KBM-7 (cell line): ENCODE measurements at regions not wholly inside any gene's neighbourhood (a gene's known extent, or its start where the extent isn't known, plus 50 kb on each side); places are given as distances from the start of the nearest gene placed in this dataset.
A peak's percentile ranks its signal among the peaks of the same experiment; 100 is the strongest.
"Not testable (repeated sequence)": the region's sequence is repeated elsewhere in the genome, so short reads cannot be mapped to it uniquely, and the experiment has no call there.

ENCODE experiments used
- DNase-seq: peaks from one replicate; pipeline ENCODE4 v3.0.0-alpha.2; 2015
- in situ Hi-C: fragments of 300-500 bp; cut with MboI; formaldehyde crosslinking; loops from 2 replicates; pipeline ENCODE4 v1.14.3; 2020; ENCODE audit warnings: low sequenced_read_pairs, low pct_unique_long_range_greater_than_20kb, mixed read lengths

DNA sequence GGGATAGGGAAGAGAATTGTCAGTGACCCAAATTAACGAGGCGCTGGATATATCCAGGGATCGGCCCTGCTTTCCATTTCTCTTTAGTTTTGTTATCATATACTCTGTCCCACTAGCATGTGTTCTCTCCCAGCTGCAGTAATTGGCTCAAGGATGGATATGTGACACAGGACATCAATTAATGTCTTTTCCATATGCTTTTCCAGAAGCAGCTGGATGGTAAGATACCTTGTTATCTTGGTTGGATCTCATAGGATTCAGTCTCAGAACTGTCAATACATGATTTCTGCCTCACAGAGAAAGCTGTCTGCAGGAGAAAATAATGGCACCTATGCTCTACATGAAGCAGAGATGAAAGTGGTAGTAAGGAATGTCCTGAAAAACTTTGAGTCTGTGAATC, 157.1 kb upstream of the SPRY2 start:
- DNase-seq, result no peak
- in situ Hi-C loops, result no loop called here

DNA sequence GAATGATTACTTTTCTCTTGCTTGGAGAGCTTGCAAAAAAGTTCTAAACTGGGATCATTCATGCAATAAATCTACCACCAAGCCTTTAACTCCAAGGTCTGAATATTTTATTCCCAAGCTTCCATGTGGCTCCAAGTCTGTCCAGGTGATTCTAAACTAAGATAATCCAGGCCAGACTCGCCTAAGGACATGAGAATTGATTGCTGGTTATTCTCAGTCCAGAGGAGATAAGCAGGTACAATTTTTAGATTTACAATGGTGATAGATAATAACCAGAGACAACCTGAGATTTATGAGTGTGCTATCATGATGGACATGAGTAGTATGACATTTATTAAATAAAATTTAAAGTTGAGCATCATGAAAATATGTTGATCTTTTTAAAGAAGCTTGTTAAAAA, 156.5 kb upstream of the SPRY2 start:
- in situ Hi-C loops, result no loop called here
- DNase-seq, result no peak

DNA sequence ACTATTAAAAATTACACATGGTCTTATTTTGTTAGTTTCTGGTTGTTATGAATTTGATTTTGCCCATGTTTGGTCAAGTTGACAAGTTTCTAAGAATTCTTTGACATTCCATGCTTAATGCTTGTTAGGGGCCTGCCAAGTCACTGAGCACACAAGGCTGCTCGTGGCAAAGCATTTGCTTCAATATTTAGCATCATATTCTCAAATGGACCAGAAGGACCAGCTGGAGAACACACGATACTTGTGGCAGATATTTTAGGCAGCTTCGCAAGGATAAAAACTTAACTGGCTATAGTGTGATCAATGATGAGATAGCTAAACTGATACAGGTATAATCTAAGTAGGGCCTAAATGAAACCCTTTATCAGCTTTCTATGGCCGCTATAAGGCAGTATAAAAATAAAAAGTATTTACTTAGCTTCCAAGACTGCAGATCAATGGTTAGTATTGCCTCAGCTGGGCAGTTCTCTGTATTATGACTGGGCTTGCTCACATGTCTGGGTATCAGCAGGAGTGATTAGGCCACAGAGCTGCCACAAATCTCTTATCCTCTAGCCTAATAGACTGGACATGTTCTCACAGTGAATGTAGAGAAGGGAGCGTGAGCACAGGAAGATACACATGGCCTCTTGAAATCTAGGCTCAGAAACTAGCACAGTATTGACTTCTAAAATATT, 155.9 kb upstream of the SPRY2 start:
- no peak for DNase-seq
- in situ Hi-C loops, result no loop called here

DNA sequence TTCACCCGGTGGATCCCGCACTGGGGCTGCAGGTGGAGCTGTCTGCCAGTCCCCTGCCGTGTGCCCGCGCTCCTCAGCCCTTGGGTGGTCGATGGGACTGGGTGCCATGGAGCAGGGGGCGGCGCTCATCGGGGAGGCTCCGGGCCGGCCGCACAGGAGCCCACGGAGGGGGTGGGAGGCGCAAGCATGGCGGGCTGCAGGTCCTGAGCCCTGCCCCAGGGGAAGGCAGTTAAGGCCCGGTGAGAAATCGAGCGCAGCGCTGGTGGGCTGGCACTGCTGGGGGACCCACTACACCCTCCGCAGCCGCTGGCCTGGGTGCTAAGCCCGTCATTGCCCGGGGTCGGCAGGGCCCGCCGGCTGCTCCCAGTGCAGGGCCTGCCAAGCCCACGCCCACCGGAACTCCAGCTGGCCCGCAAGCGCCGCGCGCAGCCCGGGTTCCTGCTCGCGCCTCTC, 149.6 kb upstream of the SPRY2 start:
- in situ Hi-C loops, DNase-seq: not testable (repeated sequence)

DNA sequence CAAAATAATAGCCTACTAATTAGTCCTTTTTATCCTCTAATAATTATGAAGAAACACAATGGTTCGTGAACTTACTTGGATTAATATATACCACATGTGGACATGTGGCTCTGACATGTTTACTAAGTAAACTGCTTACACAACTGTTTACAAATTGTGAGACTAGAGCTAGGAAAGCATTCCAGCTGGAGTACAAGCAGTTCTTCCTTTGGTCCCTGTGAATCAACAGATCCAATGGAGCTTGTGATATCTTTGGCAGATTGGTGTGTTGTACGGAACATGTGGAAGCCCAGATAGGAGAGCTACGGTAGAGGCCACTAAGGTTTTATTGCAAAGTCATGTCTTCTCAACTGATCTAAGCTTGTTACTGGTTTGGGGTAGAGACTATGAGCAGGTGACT, 145.5 kb upstream of the SPRY2 start:
- no peak for DNase-seq
- in situ Hi-C loops, result no loop called here

DNA sequence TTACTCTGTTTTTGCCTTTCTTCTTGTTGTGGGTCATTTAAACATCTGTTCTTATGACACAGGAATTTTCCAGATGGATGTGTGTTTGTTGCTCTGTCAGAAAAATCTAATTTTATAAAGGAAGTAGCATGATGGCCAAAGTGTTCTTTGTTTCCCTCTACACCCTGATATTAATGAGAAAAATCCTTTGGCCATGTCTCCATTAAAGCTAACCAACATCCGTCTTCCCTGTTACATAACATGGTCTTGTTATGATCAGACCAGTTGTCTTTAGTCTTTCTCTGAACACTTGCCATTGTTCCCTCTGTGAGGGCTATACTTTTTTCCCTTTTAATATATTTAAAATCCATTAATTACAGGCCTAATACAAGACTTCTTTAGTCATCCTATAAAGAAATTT, 142.2 kb upstream of the SPRY2 start:
- DNase-seq, result no peak
- in situ Hi-C loops, result no loop called here

DNA sequence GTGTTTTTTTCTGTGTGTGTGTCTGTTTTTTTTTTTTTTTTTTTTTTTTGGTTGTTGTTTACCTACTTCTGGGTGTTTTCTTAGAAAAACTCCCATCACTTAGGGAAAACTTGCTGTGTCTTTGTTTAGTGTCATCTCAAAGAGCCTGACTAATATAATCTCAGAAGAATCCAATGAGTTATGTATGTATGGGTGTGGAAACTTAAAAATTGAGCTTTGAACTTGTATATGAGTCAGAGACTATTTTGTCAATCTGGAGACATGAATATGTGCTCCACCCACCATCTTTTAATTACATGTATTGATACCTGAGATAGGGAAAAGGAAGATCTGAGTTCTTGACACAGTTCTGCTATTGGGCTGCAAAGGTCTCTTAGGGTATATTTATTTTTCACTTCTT, 140.7 kb upstream of the SPRY2 start:
- no peak for DNase-seq
- in situ Hi-C loops, result no loop called here

DNA sequence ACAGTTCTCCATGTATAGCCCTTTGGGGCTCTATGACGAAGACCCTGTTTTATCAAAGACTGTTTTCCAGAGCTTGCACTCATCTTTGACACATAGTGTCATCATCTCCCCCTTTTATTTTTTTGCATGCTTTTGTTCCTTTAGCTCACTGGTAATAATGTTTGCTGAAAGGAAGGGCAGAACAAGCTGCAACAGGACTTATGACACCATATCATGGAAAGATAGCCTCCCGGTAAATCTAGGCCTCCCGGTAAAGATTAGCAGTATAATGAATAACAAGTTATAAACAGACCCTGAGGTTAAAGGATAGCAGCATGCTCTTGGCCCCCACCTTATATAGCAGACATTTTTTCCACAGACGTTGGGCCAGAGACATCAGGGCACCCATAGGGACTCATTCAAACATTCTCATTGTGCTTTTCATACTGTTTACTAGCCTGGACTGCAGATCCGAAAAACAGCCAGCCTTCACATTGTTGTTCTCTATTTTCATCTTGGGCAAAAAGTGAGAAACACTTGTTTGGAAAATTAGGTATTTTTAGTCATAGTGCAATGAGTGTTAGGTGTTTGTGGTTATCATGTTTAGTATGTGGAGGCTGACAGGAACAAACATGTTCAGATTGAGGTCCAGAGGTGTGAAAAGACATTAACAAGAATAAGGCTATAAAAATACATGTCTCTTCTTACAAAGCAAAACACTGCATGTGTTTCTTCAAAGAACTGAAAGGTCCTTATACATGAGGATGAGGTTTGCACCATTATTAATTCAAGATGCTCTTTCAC, 136.9 kb upstream of the SPRY2 start:
- no peak for DNase-seq
- in situ Hi-C loops, result no loop called here

DNA sequence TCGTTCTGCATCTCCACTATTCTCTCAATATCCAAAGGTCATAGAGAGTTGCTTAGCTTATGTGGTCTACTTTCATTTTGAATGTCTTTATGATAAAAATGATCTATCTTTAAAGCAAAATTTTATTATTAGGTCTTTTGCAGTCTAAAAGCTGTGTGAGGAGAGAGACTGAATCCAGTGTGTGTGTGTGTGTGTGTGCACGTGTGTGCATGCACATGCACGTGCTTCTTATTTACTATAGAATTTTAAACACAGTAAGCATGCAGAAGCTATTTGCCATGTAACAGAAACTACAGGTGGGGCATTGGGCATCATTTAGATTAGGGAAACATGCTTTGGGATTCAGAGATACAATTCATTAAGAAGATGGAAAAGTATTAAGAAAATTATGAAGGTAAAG, 136.0 kb upstream of the SPRY2 start:
- no peak for DNase-seq
- in situ Hi-C loops, result no loop called here

DNA sequence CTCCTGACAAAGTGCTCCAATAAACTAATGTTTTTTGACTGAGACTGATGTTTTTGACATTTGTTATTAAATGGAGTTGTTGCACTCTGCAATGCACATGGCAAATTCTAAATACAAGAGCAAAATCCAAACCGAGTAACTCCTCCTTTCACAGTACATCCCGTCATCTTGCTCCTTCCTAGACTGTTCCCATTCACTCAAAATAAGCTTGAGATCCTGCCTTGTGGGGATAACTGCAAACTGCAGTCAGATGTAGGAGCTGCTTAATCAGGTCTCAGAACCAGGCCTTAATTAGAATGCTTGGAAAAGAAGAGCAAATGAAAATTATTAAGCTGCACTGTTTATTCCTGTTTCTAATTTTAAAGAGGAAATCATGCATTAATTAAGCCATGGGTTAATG, 134.8 kb upstream of the SPRY2 start:
- in situ Hi-C loops, result no loop called here

DNA sequence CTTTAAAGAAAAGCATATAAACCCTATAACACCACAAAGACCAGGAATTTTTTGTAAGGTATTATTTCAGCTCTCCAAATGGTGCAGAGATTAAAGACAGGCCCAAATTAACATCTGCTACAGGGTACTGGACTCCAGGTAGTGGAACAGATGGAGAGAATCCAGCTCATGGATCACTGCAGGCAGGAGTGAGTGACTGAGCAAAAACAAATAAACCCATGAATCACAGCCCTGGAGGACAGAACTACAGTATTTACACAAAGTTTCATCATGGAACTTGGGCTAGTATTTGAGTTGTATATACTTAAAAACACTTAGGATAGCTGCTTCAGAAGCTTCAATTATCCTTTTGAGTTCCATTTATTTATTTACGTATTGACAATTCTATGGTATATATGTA, 132.8 kb upstream of the SPRY2 start:
- no peak for DNase-seq
- in situ Hi-C loops, result no loop called here

More for the DNA sequence above, 134.8 kb upstream of the SPRY2 start:
- no peak for DNase-seq

DNA sequence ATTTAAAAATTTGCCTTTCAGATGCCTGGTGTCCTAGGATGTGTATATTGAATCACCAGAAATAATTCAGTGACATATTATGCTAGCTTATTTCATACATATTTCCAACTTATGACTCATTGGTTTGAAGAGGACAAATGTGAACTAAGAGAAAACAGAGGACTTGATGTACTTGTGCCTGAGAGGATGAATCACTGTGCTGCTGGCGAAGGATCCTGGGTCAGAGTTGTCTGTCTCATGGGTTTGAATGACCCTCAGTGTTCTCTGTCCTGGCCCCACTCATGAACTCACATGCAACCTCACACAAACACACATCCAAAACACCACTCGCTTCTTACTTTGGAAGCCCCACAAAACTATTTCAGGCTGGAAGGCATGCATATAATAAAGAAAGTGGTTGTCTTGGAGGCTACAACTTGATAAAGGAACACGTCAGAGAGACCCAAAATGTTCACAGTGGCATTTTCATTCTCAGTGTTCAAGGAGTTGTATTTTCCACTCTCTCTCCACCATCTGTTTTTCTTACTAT, 129.0 kb upstream of the SPRY2 start:
- in situ Hi-C loops, result no loop called here
- DNase-seq, result no peak

DNA sequence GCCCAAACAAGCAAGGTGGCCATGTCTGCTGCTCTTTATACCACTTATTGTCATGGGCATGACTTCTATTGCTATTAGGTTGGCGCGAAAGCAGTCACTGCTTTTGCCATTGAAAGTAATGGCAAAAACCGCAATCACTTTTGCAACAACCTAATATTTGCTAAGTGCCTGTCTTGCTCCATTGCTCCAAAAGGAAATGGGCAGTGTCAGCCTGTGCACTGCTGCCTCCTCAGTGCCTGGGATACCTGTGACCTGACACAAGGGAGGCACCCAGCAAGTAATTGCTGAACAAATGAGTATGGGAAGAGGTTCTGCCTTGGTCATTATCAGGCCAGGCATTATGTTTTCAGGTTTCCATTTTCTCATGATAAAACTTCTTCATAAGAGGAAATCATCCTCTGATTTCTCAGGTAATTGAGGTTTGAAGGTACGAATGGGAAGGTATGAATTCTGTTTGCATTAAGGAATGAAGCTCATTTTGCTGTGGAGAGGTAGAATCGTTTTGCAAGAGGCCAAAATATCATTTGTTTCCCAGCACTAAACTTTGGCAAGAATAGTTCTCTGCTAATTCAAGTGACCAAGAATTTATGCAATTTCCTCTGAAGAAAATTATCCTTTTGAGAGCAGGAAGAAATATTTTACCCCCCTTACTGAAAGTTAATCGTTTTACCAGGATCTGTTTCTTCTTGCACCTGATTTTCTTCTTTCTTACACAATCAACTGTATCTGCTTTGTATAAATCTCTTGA, 128.4 kb upstream of the SPRY2 start:
- DNase-seq, result no peak
- in situ Hi-C loops, result no loop called here

DNA sequence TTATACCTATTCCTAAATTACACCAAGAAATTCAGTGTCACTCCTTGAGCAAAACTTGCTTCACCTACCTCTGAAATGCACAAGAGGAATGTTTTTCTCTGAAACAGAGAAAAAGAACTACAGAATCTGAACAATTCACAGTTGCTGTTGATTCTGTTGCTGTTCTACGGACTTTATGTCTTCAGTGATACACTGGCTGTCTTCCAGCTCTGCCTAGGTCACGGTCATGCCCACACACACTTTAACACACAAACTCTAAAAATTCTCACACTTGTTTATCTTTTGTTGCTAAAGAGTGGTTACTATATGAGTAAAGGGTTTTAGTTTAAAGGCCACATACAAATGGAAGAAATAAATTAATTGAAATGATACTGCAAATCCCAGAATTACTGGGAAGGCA, 124.4 kb upstream of the SPRY2 start:
- no peak for DNase-seq
- in situ Hi-C loops, result no loop called here

DNA sequence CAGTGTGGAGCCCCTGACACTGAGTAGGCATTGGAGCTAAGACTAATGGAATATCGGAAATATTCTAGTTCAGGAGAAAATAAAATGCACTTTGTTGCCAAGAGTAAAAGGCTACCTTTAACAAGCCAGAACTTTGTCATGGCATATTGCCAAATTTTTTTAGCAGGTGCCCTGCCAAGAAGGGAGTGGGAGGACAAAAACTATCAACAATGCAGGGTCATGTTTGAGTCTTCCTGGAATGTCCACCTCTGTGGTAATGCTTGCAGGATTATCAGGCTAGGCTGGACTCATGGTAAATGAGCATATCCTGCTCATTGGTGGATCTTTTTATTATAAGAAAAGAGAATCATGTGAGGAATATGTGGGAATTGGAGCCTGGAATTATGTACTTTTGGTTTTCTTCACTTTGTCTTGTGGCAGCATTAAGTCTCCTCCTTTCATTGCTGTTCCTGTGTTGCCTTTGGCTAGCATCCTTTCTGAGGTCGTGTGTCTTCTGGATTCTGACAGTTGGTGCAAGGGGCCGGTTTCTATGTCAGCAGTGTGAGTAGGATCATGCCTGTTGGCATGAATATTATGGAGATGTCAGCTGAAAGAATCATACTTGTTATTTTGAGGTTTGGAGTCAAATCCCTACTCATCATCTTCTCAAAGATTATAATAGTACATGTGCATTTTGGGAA, 122.9 kb upstream of the SPRY2 start:
- in situ Hi-C loops, result no loop called here
- no peak for DNase-seq

DNA sequence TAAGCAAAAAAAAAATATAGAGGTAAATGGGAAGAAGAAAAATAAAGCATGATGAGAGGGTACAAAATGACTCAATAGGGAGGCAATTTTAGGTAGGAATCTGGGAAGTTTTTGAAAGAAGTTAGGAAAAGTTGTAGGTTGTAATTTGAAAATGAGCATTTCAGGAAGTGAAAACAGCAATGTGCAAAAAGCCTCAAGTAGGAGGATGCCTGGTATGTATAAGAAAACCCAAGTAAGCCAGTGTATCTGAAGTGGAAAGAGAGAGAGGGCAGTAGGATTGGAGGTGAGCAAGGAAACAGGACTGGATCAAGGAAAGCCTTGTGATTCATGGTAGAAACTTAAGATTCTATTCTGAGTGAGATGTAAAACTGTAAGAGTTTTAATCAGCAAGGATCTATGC, 121.6 kb upstream of the SPRY2 start:
- in situ Hi-C loops, result no loop called here
- no peak for DNase-seq

DNA sequence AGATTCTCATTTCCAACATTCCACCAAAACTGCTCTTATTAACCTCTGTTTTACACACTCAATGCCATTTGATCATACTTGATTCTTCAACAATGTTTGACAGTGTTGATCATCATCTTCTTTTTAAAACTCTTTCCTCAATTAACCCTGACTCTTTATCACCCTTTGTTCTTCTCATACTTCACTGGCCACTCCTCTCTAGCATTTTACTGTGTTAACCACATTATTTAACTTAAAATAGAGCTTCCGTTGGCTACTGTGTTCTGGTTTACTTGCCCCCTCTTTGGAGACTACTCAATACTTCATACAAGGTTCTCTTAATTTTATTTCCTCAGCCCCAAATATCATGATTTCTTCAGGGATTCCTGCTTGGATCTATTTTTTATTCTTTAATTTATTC, 121.1 kb upstream of the SPRY2 start:
- no peak for DNase-seq
- in situ Hi-C loops, result no loop called here

DNA sequence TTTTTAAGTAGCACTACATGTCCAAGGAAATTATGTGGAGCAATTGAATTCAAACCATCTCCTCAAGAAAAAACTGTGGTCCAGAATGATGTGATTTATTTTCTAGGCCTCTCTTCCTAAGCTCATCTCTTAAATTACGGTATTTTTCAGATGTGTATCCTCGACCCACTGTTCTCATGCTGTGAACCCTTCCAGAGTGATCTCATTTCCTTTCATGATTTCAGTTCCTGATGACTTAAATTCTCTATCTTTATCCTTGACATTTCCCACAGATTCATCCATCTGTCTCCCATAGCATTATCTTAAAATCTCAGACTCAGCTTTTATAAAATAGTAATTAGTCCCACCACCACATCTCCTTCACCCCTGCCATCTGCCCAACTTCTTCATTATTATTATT, 117.6 kb upstream of the SPRY2 start:
- no peak for DNase-seq
- in situ Hi-C loops, result no loop called here

DNA sequence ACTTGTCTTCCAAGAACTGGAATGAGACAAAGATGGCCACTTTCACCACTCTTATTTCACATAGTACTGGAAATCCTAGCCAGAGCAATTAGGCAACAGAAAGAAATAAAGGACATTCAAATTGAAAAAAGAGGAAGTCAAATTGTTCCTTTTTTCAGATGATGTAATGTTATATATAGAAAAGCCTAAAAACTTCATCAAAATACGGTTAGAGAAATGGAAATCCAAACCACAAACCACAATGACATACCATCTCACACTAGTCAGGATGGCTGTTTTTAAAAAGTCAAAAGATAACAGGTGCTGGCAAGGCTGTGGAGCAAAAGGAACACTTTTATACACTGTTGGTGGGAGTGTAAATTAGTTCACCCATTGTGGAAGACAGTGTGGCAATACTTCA, 113.3 kb upstream of the SPRY2 start:
- in situ Hi-C loops, result no loop called here
- peak; percentile 98 for DNase-seq
